Activated CD4-positive, alpha-beta T cell treated with anti-CD3 and anti-CD28 coated beads, Interleukin-2, amount 50 U/mL, for 48 hours (primary cell): ENCODE measurements at regions not wholly inside any gene's neighbourhood (a gene's known extent, or its start where the extent isn't known, plus 50 kb on each side); places are given as distances from the start of the nearest gene placed in this dataset.

ENCODE experiments used
- DNase-seq, 2 experiments: peaks; one replicate each; pipeline ENCODE4 v3.0.0-alpha.2; 2020

GRCh38 chr4:138740816-138741745 lies 274.5 kb upstream of the NOCT start:
- DNase-seq: no peak

- DNase-seq: no peak
Measured at GRCh38 chr4:138736362-138736761, 279.2 kb upstream of the NOCT start.

GRCh38 chr4:138734746-138735145 lies 280.8 kb upstream of the NOCT start:
- no peak for DNase-seq

GRCh38 chr4:138728566-138728965 lies 287.0 kb upstream of the NOCT start:
- no peak for DNase-seq

- no peak for DNase-seq
Measured at GRCh38 chr4:138727731-138728130, 287.9 kb upstream of the NOCT start.

GRCh38 chr4:138724530-138724929 lies 291.1 kb upstream of the NOCT start:
- no peak for DNase-seq

GRCh38 chr4:138716559-138717335 lies 298.8 kb upstream of the NOCT start:
- DNase-seq: no peak

- no peak for DNase-seq
Measured at GRCh38 chr4:138710297-138710696, 305.3 kb upstream of the NOCT start.

- DNase-seq: no peak
Measured at GRCh38 chr4:138709859-138710258, 305.7 kb upstream of the NOCT start.

- DNase-seq: no peak
Measured at GRCh38 chr4:138707746-138708677, 307.6 kb upstream of the NOCT start.

- DNase-seq: no peak
Measured at GRCh38 chr4:138706201-138706600, 309.4 kb upstream of the NOCT start.

GRCh38 chr4:138702190-138702824 lies 313.3 kb upstream of the NOCT start:
- DNase-seq: no peak

GRCh38 chr4:138698641-138699040 lies 316.9 kb upstream of the NOCT start:
- no peak for DNase-seq

GRCh38 chr4:138697851-138698250 lies 317.7 kb upstream of the NOCT start:
- no peak for DNase-seq

GRCh38 chr4:138696771-138697170 lies 318.8 kb upstream of the NOCT start:
- no peak for DNase-seq

GRCh38 chr4:138696058-138696457 lies 319.5 kb upstream of the NOCT start:
- DNase-seq: no peak

- DNase-seq: no peak
Measured at GRCh38 chr4:138693526-138693925, 322.1 kb upstream of the NOCT start.

GRCh38 chr4:138692411-138692810 lies 323.2 kb upstream of the NOCT start:
- DNase-seq: no peak

- DNase-seq: no peak
Measured at GRCh38 chr4:138689593-138689992, 326.0 kb upstream of the NOCT start.

- DNase-seq: no peak
Measured at GRCh38 chr4:138689187-138689586, 326.4 kb upstream of the NOCT start.

- no peak for DNase-seq
Measured at GRCh38 chr4:138688408-138689085, 327.0 kb upstream of the NOCT start.
